GM06990 (cell line): ENCODE measurements at regions not wholly inside any gene's neighbourhood (a gene's known extent, or its start where the extent isn't known, plus 50 kb on each side); places are given as distances from the start of the nearest gene placed in this dataset.

Source experiments
- DNase-seq: peaks from one replicate; pipeline ENCODE4 v3.0.0-alpha.2; 2011; ENCODE audit not compliant: insufficient read length; ENCODE audit errors: extremely low read depth
- H3K27me3 ChIP-seq: replicated peaks from 2 replicates; pipeline ENCODE4 v1.6.0; 2011; ENCODE audit warnings: low read length; ENCODE audit not compliant: control insufficient read depth, insufficient read depth
- H3K36me3 ChIP-seq: 2 replicates; pipeline ENCODE4 v1.5.1; 2011; ENCODE audit warnings: low read length; ENCODE audit not compliant: control insufficient read depth, insufficient read depth
- H3K4me3 ChIP-seq: replicated peaks from 2 replicates; pipeline ENCODE4 v1.5.1; 2011; ENCODE audit warnings: low read depth, mild to moderate bottlenecking, control low read depth, low read length
- TF ChIP-seq, protein P1 (sequence below): IDR thresholded peaks from 2 replicates; pipeline ENCODE4 v1.5.1; 2011; ENCODE audit warnings: low read length, control low read depth, mild to moderate bottlenecking, inconsistent platforms; ENCODE audit not compliant: insufficient read depth, poor library complexity, severe bottlenecking

GRCh38 chr12:43069768-43070221 lies 480.2 kb upstream of the PRICKLE1 start:
- TF ChIP-seq, protein P1, sequence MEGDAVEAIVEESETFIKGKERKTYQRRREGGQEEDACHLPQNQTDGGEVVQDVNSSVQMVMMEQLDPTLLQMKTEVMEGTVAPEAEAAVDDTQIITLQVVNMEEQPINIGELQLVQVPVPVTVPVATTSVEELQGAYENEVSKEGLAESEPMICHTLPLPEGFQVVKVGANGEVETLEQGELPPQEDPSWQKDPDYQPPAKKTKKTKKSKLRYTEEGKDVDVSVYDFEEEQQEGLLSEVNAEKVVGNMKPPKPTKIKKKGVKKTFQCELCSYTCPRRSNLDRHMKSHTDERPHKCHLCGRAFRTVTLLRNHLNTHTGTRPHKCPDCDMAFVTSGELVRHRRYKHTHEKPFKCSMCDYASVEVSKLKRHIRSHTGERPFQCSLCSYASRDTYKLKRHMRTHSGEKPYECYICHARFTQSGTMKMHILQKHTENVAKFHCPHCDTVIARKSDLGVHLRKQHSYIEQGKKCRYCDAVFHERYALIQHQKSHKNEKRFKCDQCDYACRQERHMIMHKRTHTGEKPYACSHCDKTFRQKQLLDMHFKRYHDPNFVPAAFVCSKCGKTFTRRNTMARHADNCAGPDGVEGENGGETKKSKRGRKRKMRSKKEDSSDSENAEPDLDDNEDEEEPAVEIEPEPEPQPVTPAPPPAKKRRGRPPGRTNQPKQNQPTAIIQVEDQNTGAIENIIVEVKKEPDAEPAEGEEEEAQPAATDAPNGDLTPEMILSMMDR = no peak
- H3K4me3 ChIP-seq = no peak overlapping the region

DNA sequence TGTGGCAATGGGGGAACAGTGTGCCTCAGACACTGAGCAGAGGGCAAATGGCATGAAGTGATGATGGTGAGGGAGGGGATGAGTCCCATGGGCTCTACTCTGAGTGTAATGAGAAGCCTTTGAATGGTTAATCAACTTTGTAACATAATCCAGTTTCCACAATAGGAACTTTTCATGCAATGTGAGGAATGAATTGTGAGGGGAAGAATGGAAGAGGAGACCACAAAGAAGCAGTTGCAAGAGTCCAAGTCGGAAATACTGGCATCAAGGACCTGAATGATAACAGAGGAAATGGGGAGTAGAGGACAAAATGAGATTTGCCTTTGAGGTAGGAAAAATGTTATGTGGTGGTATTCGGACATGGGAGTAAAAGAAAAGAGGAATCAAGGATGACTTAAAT lies 476.9 kb upstream of the PRICKLE1 start:
- H3K36me3 ChIP-seq = no peaks in the 10 kb centered on the region
- TF ChIP-seq, protein P1 = no peak
- H3K27me3 ChIP-seq = no peaks in the 10 kb centered on the region
- no peak for DNase-seq
- no peak overlapping the region for H3K4me3 ChIP-seq

More at GRCh38 chr12:43069768-43070221, 480.2 kb upstream of the PRICKLE1 start:
- no peak for DNase-seq
- H3K36me3 ChIP-seq = no peaks in the 10 kb centered on the region
- H3K27me3 ChIP-seq = no peaks in the 10 kb centered on the region

GRCh38 chr12:43063650-43064049 lies 474.1 kb upstream of the PRICKLE1 start:
- Histone ChIP-seq H3K27me3 (no peaks in the 10 kb centered on the region), H3K4me3 (no peak overlapping the region), H3K36me3 (no peaks in the 10 kb centered on the region)
- no peak for DNase-seq
- TF ChIP-seq, protein P1 = no peak

DNA sequence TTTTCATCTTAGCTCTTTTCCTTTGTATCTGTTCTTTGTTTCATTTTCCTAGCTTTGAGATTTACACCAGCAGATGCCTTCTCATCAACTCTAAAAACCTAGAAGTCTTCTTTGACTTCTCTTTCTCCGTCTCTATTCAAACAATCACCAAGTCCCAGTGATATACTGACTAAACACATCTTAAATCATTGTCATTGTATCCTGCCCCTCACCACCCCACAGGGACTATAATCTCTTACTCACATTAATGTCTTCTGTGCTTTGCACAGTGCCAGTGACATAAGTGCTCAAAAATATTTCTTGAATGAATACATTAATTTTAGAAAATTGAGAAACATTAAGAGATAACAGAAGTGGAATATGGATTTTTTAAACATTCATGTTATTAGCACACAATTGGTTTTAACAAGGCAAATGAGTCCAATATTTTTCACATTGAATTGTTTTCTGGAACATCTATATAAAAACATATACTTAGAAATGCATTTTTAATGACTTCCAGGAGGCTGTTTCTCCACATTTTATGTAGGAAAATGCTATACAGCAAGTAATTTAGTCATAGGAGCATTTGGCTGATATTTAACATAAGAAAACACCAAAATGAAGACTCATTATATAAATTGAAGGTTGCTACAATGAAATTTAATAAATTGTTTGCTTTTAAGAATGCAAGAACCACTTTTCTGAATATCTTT lies 472.8 kb upstream of the PRICKLE1 start:
- H3K4me3 ChIP-seq = no peak overlapping the region
- H3K27me3 ChIP-seq = no peaks in the 10 kb centered on the region
- DNase-seq = no peak
- TF ChIP-seq, protein P1 = no peak
- no peaks in the 10 kb centered on the region for H3K36me3 ChIP-seq

DNA sequence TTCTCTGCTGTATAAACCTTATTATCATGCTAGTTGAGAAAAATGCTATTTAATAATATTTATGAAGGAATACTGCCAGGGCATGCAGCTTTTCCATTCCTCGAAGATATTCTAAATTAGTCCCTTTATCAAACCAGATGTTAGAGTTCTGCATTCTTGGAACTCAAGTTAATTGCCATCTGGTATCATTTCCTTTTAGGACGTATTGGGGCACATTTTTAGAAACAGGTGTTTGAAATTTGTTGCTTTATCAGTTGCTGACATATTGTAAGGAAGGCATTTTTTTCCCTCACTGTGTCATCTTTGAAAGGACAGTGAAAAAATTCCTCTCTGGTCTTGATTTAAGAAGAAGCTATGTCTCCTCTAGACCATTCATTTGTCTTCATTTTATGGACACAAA lies 471.2 kb upstream of the PRICKLE1 start:
- no peak for DNase-seq
- Histone ChIP-seq H3K4me3 (no peak overlapping the region), H3K36me3 (no peaks in the 10 kb centered on the region), H3K27me3 (no peaks in the 10 kb centered on the region)
- TF ChIP-seq, protein P1 = no peak

- DNase-seq = no peak
- Histone ChIP-seq H3K4me3 (no peak overlapping the region), H3K36me3 (no peaks in the 10 kb centered on the region), H3K27me3 (no peaks in the 10 kb centered on the region)
- TF ChIP-seq, protein P1 = no peak
These were observed 469.1 kb upstream of the PRICKLE1 start for GRCh38 chr12:43058616-43059015.
